Stomach (tissue), 4 donors: ENCODE measurements at regions not wholly inside any gene's neighbourhood (a gene's known extent, or its start where the extent isn't known, plus 50 kb on each side); places are given as distances from the start of the nearest gene placed in this dataset.

ENCODE experiments used
- CTCF ChIP-seq, 7 experiments: fragments of 450-650 bp in 4 of 7; fragments of 200-600 bp in 3 of 7; sonication (generic) in 3 of 7; IDR thresholded peaks; one replicate each; pipeline ENCODE4 v1.5.1; 2016 to 2019; ENCODE audit warnings: antibody characterized with exemption in 7 of 7, control low read depth in 2 of 7, mild to moderate bottlenecking in 1 of 7
- EP300 ChIP-seq: sonication (generic); formaldehyde crosslinking; IDR thresholded peaks from one replicate; pipeline ENCODE4 v1.6.1; 2017; ENCODE audit warnings: antibody characterized with exemption
- POLR2A ChIP-seq, 4 donors: fragments of 450-650 bp; IDR thresholded peaks; one replicate each; pipeline ENCODE4 v1.6.1; 2016; ENCODE audit warnings: antibody characterized with exemption in 4 of 4, control low read depth in 2 of 4, mild to moderate bottlenecking in 1 of 4, moderate library complexity in 1 of 4
- POLR2AphosphoS5 ChIP-seq, 3 donors: sonication (generic); formaldehyde crosslinking; IDR thresholded peaks; one replicate each; pipeline ENCODE4 v1.6.1; 2016; ENCODE audit warnings: antibody characterized with exemption in 3 of 3

- no peak for TF ChIP-seq EP300
- no peak for TF ChIP-seq CTCF (IDR thresholded peaks at IDR 0.05)
- no peak for TF ChIP-seq POLR2A (IDR thresholded peaks at IDR 0.05)
- TF ChIP-seq POLR2AphosphoS5 (IDR thresholded peaks at IDR 0.05), result no peak
Measured at GRCh38 chr6:169907419-169908115, 156.1 kb downstream of the ERMARD start.
